ENCODE measurements at regions not wholly inside any gene's neighbourhood (a gene's known extent, or its start where the extent isn't known, plus 50 kb on each side); places are given as distances from the start of the nearest gene placed in this dataset.
"Not testable (repeated sequence)": the region's sequence is repeated elsewhere in the genome, so short reads cannot be mapped to it uniquely, and the experiment has no call there.

DNA sequence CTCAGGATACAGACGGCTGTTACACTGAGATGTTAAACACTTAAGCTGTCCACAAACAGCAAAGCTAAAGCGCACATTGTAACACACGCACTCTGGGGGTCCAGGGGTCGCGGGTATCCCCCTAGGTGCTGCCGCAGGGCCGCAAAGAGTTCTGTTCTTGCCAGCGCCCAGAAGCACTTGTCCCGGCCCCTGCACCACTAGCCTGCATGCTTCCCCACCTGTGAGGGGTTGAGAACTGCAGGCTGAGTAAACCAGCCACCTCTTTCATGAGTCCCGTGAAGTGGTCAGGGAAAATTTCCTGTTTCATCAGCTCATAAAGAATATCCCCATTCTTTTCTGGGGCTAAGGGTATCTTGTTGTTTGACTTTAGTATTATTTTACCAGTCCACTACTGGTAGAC lies 154.4 kb upstream of the FBXL17 start:
- Mint-ChIP-seq H3K4me3 (no peak overlapping the region), H3K9me3 (peaks cover 2% of the 10 kb centered on the region), H3K36me3 (ENCODE audit: low read depth) (no peaks in the 10 kb centered on the region), H3K27ac (no peak overlapping the region), H3K27me3 (ENCODE audit: low read depth) (no peaks in the 10 kb centered on the region), H3K4me1 (no peaks in the 10 kb centered on the region)
- no peak for TF ChIP-seq CTCF (IDR thresholded peaks at IDR 0.05; ENCODE audit: unreplicated experiment in 3 of 3)

- peaks cover 15% of the 10 kb centered on the region for H3K9me3 Mint-ChIP-seq
- H3K36me3 Mint-ChIP-seq (ENCODE audit: low read depth); H3K4me3 Mint-ChIP-seq; H3K27ac Mint-ChIP-seq; H3K27me3 Mint-ChIP-seq (ENCODE audit: low read depth); H3K4me1 Mint-ChIP-seq: not testable (repeated sequence)
These were observed 150.2 kb upstream of the FBXL17 start for GRCh38 chr5:108532129-108532445.

DNA sequence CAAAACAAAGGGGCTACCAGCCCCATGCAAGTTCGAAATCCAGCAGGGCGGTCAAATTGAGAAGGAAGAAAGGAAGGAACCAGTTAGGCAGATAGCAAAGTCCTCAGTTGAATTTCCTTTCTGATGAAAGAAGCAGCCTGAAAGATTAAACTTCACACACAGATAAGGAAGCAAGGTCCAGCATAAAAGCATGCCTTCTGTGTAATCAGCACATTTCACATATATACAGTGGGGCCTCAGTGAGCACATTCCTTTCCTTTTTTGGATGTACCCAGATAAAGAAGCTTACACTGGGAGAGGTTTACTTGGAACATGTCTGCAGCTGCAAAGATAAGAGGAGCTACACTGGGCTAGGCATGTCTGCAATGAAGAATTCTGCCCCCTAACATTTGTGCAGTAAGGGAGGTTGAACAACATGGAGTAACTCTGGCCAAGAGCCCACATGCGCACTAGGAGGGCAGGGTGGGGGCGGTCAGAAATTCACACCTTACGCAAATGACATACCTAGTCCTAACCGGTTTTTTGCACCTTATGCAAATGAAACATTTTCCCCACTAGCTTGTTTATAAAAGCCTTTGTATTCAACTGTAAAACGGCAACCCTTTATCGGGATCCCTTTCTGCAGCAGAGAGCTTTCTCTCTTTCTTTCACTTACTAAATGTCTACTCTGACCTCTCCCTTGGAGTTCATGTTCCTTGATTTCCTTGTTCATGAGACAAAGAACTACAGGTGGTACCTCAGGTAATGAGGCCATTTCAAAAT lies 149.7 kb upstream of the FBXL17 start:
- no peaks in the 10 kb centered on the region for H3K4me1 Mint-ChIP-seq
- H3K9me3 Mint-ChIP-seq = peaks cover 15% of the 10 kb centered on the region
- no peak overlapping the region for H3K4me3 Mint-ChIP-seq
- no peak for TF ChIP-seq CTCF (IDR thresholded peaks at IDR 0.05; ENCODE audit: unreplicated experiment in 3 of 3)
- peaks cover 1% of the 10 kb centered on the region for H3K36me3 Mint-ChIP-seq (ENCODE audit: low read depth)
- peak overlapping the region in 2 of 3 experiments; percentile 43 to 73 for H3K27ac Mint-ChIP-seq
- no peaks in the 10 kb centered on the region for H3K27me3 Mint-ChIP-seq (ENCODE audit: low read depth)

GRCh38 chr5:108530706-108531105 lies 148.8 kb upstream of the FBXL17 start:
- TF ChIP-seq CTCF (IDR thresholded peaks at IDR 0.05; ENCODE audit: unreplicated experiment in 3 of 3) = no peak
- Mint-ChIP-seq H3K27me3 (ENCODE audit: low read depth) (no peaks in the 10 kb centered on the region), H3K4me3 (no peak overlapping the region), H3K4me1 (no peaks in the 10 kb centered on the region), H3K9me3 (peaks cover 18% of the 10 kb centered on the region), H3K36me3 (ENCODE audit: low read depth) (peaks cover 4% of the 10 kb centered on the region), H3K27ac (no peak overlapping the region)

DNA sequence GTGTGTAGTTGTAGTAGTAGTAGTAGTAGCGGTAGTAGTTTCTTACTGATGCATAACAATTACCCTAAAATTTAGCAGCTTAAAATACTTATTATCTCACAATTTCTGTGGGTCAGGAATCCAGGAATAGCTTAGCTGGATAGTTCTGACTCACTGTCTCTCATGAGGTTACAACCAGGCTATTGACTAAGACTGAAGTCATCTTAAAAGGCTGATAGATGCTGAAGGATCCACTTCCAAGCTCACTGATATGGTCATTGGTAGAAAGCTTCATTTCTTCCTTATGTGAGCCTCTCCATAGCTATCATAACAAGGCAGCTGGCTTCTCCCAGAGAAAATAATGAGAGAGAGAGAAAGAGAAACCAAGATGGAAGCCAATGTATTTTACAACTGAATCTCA lies 147.5 kb upstream of the FBXL17 start:
- no peaks in the 10 kb centered on the region for H3K4me1 Mint-ChIP-seq
- H3K9me3 Mint-ChIP-seq = peaks cover 20% of the 10 kb centered on the region
- no peak overlapping the region for H3K27ac Mint-ChIP-seq
- H3K27me3 Mint-ChIP-seq (ENCODE audit: low read depth) = no peaks in the 10 kb centered on the region
- no peak overlapping the region for H3K4me3 Mint-ChIP-seq
- TF ChIP-seq CTCF (IDR thresholded peaks at IDR 0.05; ENCODE audit: unreplicated experiment in 3 of 3) = no peak
- H3K36me3 Mint-ChIP-seq (ENCODE audit: low read depth) = peaks cover 4% of the 10 kb centered on the region

DNA sequence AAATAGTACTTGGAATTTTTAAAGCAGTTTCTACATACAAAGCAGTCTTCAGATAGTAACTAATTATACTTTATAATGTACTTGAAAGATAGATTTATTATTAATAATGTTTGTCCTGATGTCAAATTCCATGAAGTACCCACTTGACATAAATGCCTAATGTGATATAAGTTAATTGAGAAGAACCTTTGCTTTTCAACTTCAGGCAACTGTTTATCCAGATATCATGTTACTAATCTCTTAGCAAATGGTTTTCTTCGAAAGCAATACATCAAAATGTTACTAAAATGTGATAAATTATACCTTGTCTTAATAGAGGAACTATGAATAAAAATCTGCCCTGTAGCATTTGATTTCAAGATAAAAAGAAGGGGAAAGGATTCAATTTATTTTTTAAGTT lies 146.8 kb upstream of the FBXL17 start:
- H3K27ac Mint-ChIP-seq = no peak overlapping the region
- peaks cover 20% of the 10 kb centered on the region for H3K9me3 Mint-ChIP-seq
- H3K36me3 Mint-ChIP-seq (ENCODE audit: low read depth) = peaks cover 4% of the 10 kb centered on the region
- no peaks in the 10 kb centered on the region for H3K4me1 Mint-ChIP-seq
- no peak for TF ChIP-seq CTCF (IDR thresholded peaks at IDR 0.05; ENCODE audit: unreplicated experiment in 3 of 3)
- H3K4me3 Mint-ChIP-seq = no peak overlapping the region
- H3K27me3 Mint-ChIP-seq (ENCODE audit: low read depth) = no peaks in the 10 kb centered on the region

Measured in nephron (organoid).